Peyer's patch (tissue), 4 donors: ENCODE measurements at regions not wholly inside any gene's neighbourhood (a gene's known extent, or its start where the extent isn't known, plus 50 kb on each side); places are given as distances from the start of the nearest gene placed in this dataset.

Experiments
- DNase-seq, 3 donors: peaks; one replicate each; pipeline ENCODE4 v3.0.0-alpha.2; 2017 to 2019
- H3K27ac ChIP-seq, 4 donors: fragments of 200-600 bp; sonication (generic); one replicate each; pipeline ENCODE4 v1.5.1; 2016 to 2019
- H3K27me3 ChIP-seq, 2 donors: fragments of 200-600 bp; sonication (generic); one replicate each; pipeline ENCODE4 v1.5.1; 2019
- H3K36me3 ChIP-seq, 3 donors: fragments of 200-600 bp; sonication (generic); one replicate each; pipeline ENCODE4 v1.5.1; 2016 to 2019
- H3K4me1 ChIP-seq, 4 donors: fragments of 200-600 bp; sonication (generic); one replicate each; pipeline ENCODE4 v1.5.1; 2016 to 2019
- H3K4me3 ChIP-seq, 4 donors: fragments of 200-600 bp; sonication (generic); 1 replicate in 3 of 4; 2 replicates in 1 of 4; pipeline ENCODE4 v1.5.1; 2016 to 2019; ENCODE audit warnings: mild to moderate bottlenecking in 1 of 4
- H3K9me3 ChIP-seq, 4 donors: fragments of 200-600 bp; sonication (generic); one replicate each; pipeline ENCODE4 v1.5.1; 2016 to 2019; ENCODE audit warnings: mild to moderate bottlenecking in 1 of 4
- POLR2A ChIP-seq, 2 donors: fragments of 450-650 bp; IDR thresholded peaks; one replicate each; pipeline ENCODE4 v1.5.1; 2017; ENCODE audit warnings: antibody characterized with exemption in 2 of 2, mild to moderate bottlenecking in 2 of 2, moderate library complexity in 2 of 2
- TF ChIP-seq, protein P1 (sequence below), 6 experiments: fragments of 450-650 bp in 4 of 6; fragments of 200-600 bp in 2 of 6; sonication (generic) in 1 of 6; IDR thresholded peaks; one replicate each; pipeline ENCODE4 v1.5.1; 2017 to 2019; ENCODE audit warnings: antibody characterized with exemption in 6 of 6, mild to moderate bottlenecking in 3 of 6, moderate library complexity in 1 of 6

DNA sequence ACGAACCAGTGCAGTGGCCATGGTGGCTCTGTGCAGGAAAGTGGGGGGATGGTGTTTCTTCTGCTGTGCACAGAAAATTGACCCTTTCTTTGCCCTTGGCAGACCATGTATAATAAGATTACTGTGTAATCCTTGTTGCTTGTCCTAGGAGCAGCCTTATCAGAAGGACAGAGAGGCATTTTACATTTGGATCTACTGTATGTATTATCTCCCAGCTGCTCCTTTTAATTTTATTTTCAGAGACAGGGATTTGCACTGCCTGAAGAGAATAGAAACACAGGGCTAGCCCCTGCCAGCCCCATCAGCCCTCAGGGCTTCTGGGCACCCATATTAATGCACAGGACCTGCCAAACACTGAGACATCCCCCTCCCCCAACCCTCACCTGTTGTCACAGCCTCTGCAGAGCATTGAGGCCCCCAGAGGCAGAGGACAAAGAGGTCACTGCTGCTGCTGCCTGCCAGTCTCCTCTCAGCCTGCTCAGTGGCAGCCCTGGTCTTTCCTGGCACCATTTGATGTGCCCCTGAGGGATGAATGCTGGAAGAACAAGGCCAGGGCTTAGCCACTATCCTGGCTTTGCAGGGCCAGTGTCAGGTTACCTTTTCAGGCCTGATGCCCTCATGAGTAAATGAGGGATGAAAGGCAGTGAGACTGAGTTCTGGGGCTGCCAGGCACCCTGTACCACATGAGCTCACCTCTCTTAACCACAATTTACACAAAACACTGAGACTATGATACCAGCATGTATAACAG is 533.4 kb downstream of the NTRK3 start:
- TF ChIP-seq, protein P1, sequence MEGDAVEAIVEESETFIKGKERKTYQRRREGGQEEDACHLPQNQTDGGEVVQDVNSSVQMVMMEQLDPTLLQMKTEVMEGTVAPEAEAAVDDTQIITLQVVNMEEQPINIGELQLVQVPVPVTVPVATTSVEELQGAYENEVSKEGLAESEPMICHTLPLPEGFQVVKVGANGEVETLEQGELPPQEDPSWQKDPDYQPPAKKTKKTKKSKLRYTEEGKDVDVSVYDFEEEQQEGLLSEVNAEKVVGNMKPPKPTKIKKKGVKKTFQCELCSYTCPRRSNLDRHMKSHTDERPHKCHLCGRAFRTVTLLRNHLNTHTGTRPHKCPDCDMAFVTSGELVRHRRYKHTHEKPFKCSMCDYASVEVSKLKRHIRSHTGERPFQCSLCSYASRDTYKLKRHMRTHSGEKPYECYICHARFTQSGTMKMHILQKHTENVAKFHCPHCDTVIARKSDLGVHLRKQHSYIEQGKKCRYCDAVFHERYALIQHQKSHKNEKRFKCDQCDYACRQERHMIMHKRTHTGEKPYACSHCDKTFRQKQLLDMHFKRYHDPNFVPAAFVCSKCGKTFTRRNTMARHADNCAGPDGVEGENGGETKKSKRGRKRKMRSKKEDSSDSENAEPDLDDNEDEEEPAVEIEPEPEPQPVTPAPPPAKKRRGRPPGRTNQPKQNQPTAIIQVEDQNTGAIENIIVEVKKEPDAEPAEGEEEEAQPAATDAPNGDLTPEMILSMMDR (IDR thresholded peaks at IDR 0.05) = no peak
- TF ChIP-seq POLR2A (IDR thresholded peaks at IDR 0.05) = no peak
- H3K4me1 ChIP-seq = no peaks in the 10 kb centered on the region
- no peak overlapping the region for H3K27ac ChIP-seq
- no peaks in the 10 kb centered on the region for H3K9me3 ChIP-seq
- no peaks in the 10 kb centered on the region for H3K27me3 ChIP-seq
- no peak overlapping the region for H3K4me3 ChIP-seq
- H3K36me3 ChIP-seq = no peaks in the 10 kb centered on the region
- DNase-seq = no peak

GRCh38 chr15:87720235-87720634 is 536.3 kb downstream of the NTRK3 start:
- Histone ChIP-seq H3K9me3 (no peaks in the 10 kb centered on the region), H3K4me3 (no peak overlapping the region), H3K27ac (no peak overlapping the region), H3K36me3 (no peaks in the 10 kb centered on the region), H3K4me1 (no peaks in the 10 kb centered on the region), H3K27me3 (no peaks in the 10 kb centered on the region)
- DNase-seq = no peak
- no peak for TF ChIP-seq POLR2A (IDR thresholded peaks at IDR 0.05)
- TF ChIP-seq, protein P1 (IDR thresholded peaks at IDR 0.05) = no peak

DNA sequence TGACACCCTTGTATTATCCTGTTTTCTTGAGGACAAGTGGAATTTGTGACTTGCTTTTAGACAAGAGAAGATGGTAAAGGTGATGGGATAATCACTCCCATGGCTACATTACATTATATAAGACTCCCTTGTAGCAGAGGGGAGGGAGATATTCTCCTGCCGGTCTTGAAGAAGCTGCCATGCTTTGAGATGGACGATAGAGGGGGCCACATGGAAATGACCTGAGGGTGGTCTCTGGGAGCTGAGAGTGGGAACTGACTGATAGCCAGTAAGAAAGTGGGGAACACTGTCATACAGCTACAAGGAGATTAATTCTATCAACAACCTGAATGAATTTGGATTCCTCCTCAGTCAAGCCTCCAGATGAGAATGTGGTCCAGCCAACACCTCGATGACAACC is 540.1 kb downstream of the NTRK3 start:
- no peaks in the 10 kb centered on the region for H3K27me3 ChIP-seq
- no peaks in the 10 kb centered on the region for H3K4me1 ChIP-seq
- no peak overlapping the region for H3K4me3 ChIP-seq
- H3K9me3 ChIP-seq = no peaks in the 10 kb centered on the region
- TF ChIP-seq, protein P1 (IDR thresholded peaks at IDR 0.05) = no peak
- TF ChIP-seq POLR2A (IDR thresholded peaks at IDR 0.05) = no peak
- no peak overlapping the region for H3K27ac ChIP-seq
- H3K36me3 ChIP-seq = no peaks in the 10 kb centered on the region
- no peak for DNase-seq

GRCh38 chr15:87715252-87715651 is 541.3 kb downstream of the NTRK3 start:
- TF ChIP-seq, protein P1 (IDR thresholded peaks at IDR 0.05) = no peak
- no peaks in the 10 kb centered on the region for H3K4me1 ChIP-seq
- no peaks in the 10 kb centered on the region for H3K36me3 ChIP-seq
- no peak overlapping the region for H3K4me3 ChIP-seq
- no peaks in the 10 kb centered on the region for H3K9me3 ChIP-seq
- no peaks in the 10 kb centered on the region for H3K27me3 ChIP-seq
- no peak overlapping the region for H3K27ac ChIP-seq
- no peak for DNase-seq

GRCh38 chr15:87713475-87713879 is 543.1 kb downstream of the NTRK3 start:
- H3K36me3 ChIP-seq = no peaks in the 10 kb centered on the region
- H3K4me1 ChIP-seq = no peaks in the 10 kb centered on the region
- H3K27me3 ChIP-seq = no peaks in the 10 kb centered on the region
- no peak overlapping the region for H3K4me3 ChIP-seq
- DNase-seq = no peak
- H3K9me3 ChIP-seq = no peaks in the 10 kb centered on the region
- no peak overlapping the region for H3K27ac ChIP-seq
- no peak for TF ChIP-seq POLR2A (IDR thresholded peaks at IDR 0.05)
- TF ChIP-seq, protein P1 (IDR thresholded peaks at IDR 0.05) = no peak

- no peaks in the 10 kb centered on the region for H3K27me3 ChIP-seq
- no peak for TF ChIP-seq POLR2A (IDR thresholded peaks at IDR 0.05)
- TF ChIP-seq, protein P1 (IDR thresholded peaks at IDR 0.05) = no peak
- no peak overlapping the region for H3K27ac ChIP-seq
- H3K36me3 ChIP-seq = no peaks in the 10 kb centered on the region
- H3K4me1 ChIP-seq = no peaks in the 10 kb centered on the region
- DNase-seq = no peak
- H3K4me3 ChIP-seq = no peak overlapping the region
- H3K9me3 ChIP-seq = no peaks in the 10 kb centered on the region
Observed at GRCh38 chr15:87712211-87712610, 544.3 kb downstream of the NTRK3 start.
